Right lobe of liver (tissue), 6 donors: ENCODE measurements at regions not wholly inside any gene's neighbourhood (a gene's known extent, or its start where the extent isn't known, plus 50 kb on each side); places are given as distances from the start of the nearest gene placed in this dataset.

Source experiments
- ATAC-seq, 4 donors: fragments of 200-7000 bp; cut with Tn5 transposase; one replicate each; pipeline ENCODE4 v1.9.1; 2020; ENCODE audit warnings: mild to moderate bottlenecking in 4 of 4, moderate library complexity in 4 of 4
- DNase-seq, 3 donors: peaks; one replicate each; pipeline ENCODE4 v3.0.0-alpha.2; 2020
- H3K27ac ChIP-seq, 3 donors: fragments of 200-600 bp; one replicate each; pipeline ENCODE4 v1.8.0; 2022
- H3K27me3 ChIP-seq, 2 donors: fragments of 200-600 bp; one replicate each; pipeline ENCODE4 v1.8.0; 2022
- H3K36me3 ChIP-seq, 4 donors: fragments of 200-600 bp; sonication (generic) in 1 of 4; one replicate each; pipeline versions ENCODE4 v1.5.1 to v1.8.0; 2017 to 2022; ENCODE audit warnings: control low read depth in 1 of 4
- H3K4me1 ChIP-seq, 4 donors: fragments of 200-600 bp; sonication (generic) in 1 of 4; one replicate each; pipeline versions ENCODE4 v1.5.1 to v1.8.0; 2017 to 2022; ENCODE audit warnings: control low read depth in 1 of 4
- H3K4me3 ChIP-seq, 3 donors: fragments of 200-600 bp; one replicate each; pipeline ENCODE4 v1.8.0; 2022
- H3K9me3 ChIP-seq, 4 donors: fragments of 200-600 bp; sonication (generic) in 1 of 4; one replicate each; pipeline versions ENCODE4 v1.5.1 to v1.8.0; 2017 to 2022; ENCODE audit warnings: control low read depth in 1 of 4
- CTCF ChIP-seq, 4 donors: fragments of 200-600 bp in 3 of 4; fragments of 450-650 bp in 1 of 4; IDR thresholded peaks; one replicate each; pipeline versions ENCODE4 v1.5.1 to v1.8.0; 2016 to 2022; ENCODE audit warnings: antibody characterized with exemption in 4 of 4, mild to moderate bottlenecking in 2 of 4
- POLR2A ChIP-seq: fragments of 450-650 bp; IDR thresholded peaks from one replicate; pipeline ENCODE4 v1.6.1; 2017; ENCODE audit warnings: antibody characterized with exemption, mild to moderate bottlenecking
- WGBS: methylation state at CpG from one replicate; pipeline ENCODE4 v1.1.6; 2018; ENCODE audit warnings: low coverage, low lambda C conversion rate; ENCODE audit not compliant: insufficient coverage; ENCODE audit errors: missing lambda C conversion rate; 5-methylcytosine and 5-hydroxymethylcytosine counted together
- intact Hi-C, 2 donors: fragments of 100-400 bp; cut with DNase I; formaldehyde crosslinking; loops; one replicate each; pipeline versions ENCODE4 v1.11.2 to v1.14.1; 2022
- donor health status: DM: no; HTN: yes; CAD: no.
- donor health status: DM: no; HTN: no; CAD: no.
- donor health status: DM: no; HTN: no; CAD: no.
- donor health status: DM: no; HTN: yes; CAD: no.
- donor health status: DM: no; HTN: yes; CAD: no.

- ATAC-seq (no peak), DNase-seq (no peak)
- Histone ChIP-seq H3K4me1 (no peaks in the 10 kb centered on the region), H3K36me3 (no peaks in the 10 kb centered on the region), H3K27me3 (no peaks in the 10 kb centered on the region), H3K4me3 (no peak overlapping the region), H3K27ac (no peak overlapping the region), H3K9me3 (no peaks in the 10 kb centered on the region)
- TF ChIP-seq POLR2A (no peak), CTCF (IDR thresholded peaks at IDR 0.05) (no peak)
- intact Hi-C loops, result no loop called here
- 57% methylated on average over 2 of the region's 3 CpGs for WGBS
These were observed 536.8 kb downstream of the NPIPA7 start for GRCh38 chr16:16915771-16916170.

DNA sequence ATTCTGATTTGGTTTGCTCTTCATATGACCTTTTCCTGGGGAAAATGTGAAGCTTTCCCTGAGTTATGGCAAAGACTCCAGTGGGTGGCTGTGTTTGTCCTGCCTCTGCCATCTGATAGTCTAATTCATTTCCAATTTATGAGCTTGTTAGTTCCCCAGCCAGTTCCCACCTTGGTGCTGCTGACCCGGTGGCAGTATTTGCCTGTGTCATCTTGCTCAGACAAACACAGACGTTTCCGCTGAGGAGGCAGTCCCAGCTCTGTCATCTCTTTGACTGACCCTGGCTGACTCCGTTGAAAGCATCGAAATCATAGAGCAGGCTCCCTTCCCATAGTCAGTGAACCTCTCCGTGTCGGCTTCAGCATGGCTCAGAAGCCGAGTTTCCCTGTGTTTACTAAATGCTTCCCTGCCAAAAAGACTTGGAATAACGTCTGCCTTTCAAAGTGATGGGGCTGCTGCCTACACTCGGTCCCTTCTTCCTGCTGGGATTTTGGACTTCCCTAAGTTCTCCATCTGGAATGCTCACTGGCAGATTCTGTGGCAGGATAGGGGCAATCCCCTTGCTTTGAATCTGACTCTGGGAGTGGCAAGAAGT, 538.3 kb downstream of the NPIPA7 start:
- no peak for ATAC-seq
- Histone ChIP-seq H3K27ac (no peak overlapping the region), H3K27me3 (no peaks in the 10 kb centered on the region), H3K4me3 (no peak overlapping the region), H3K9me3 (no peaks in the 10 kb centered on the region), H3K36me3 (no peaks in the 10 kb centered on the region), H3K4me1 (no peaks in the 10 kb centered on the region)
- TF ChIP-seq POLR2A (no peak), CTCF (IDR thresholded peaks at IDR 0.05) (no peak)
- intact Hi-C loops, result no loop called here
- no peak for DNase-seq
- 35% methylated on average over 9 of the region's 10 CpGs for WGBS

- intact Hi-C loops, result no loop called here
- Histone ChIP-seq H3K4me1 (no peaks in the 10 kb centered on the region), H3K4me3 (no peak overlapping the region), H3K9me3 (no peaks in the 10 kb centered on the region), H3K36me3 (no peaks in the 10 kb centered on the region), H3K27ac (no peak overlapping the region), H3K27me3 (no peaks in the 10 kb centered on the region)
- no peak for ATAC-seq
- TF ChIP-seq CTCF (IDR thresholded peaks at IDR 0.05), result no peak
- no peak for TF ChIP-seq POLR2A
- DNase-seq, result no peak
These were observed 544.5 kb downstream of the NPIPA7 start for GRCh38 chr16:16923479-16923878.

DNA sequence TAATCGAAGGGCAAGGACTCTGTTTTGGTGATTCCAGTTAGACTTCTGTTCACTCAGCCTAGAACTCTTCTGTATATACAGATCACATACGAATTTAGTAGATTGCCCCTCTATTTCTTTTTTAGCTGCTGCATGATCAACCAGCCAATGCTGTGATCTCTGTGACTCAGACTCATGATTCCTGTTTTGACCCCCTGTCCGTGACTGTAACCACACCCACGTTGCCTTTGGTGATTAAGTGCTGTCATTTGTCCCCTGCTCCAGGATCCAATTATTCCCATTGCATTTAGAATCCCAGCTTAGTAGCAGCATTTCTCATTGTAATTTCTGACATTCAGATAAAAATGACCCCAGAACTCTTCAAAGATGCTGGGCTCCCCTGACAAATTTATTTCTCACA, 545.7 kb downstream of the NPIPA7 start:
- WGBS, result 54% methylated on average over 4 of the region's 4 CpGs
- DNase-seq (no peak), ATAC-seq (no peak)
- no peak overlapping the region for H3K27ac ChIP-seq
- H3K4me1 ChIP-seq, result no peaks in the 10 kb centered on the region
- H3K9me3 ChIP-seq, result no peaks in the 10 kb centered on the region
- no peaks in the 10 kb centered on the region for H3K36me3 ChIP-seq
- TF ChIP-seq POLR2A (no peak), CTCF (IDR thresholded peaks at IDR 0.05) (no peak)
- H3K27me3 ChIP-seq, result no peaks in the 10 kb centered on the region
- no peak overlapping the region for H3K4me3 ChIP-seq
- intact Hi-C loops, result no loop called here

DNA sequence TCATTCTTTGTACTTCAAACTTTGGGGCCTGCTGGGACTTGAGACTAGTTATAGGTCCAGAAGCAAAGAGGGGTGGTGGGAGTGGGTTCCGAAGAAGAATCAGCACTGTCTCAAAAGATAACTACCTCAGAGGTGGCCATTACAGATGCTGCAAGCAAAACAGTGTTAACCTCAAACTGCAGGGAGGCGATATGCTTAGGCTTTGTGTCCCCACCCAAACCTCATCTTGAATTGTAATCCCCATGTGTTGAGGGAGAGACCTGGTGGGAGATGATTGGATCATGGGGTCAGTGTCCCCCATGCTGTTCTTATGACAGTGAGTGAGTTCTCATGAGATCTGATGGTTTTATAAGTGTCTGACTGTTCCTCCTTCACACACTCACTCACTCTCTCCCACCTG, 545.3 kb downstream of the XYLT1 start:
- Histone ChIP-seq H3K27me3 (no peaks in the 10 kb centered on the region), H3K4me1 (no peaks in the 10 kb centered on the region), H3K27ac (no peak overlapping the region), H3K4me3 (no peak overlapping the region), H3K9me3 (no peaks in the 10 kb centered on the region), H3K36me3 (no peaks in the 10 kb centered on the region)
- intact Hi-C loops, result no loop called here
- TF ChIP-seq CTCF (IDR thresholded peaks at IDR 0.05), result no peak
- TF ChIP-seq POLR2A, result no peak
- 38% methylated on average over 1 of the region's 2 CpGs for WGBS
- DNase-seq (no peak), ATAC-seq (no peak)
